ENCODE measurements at regions not wholly inside any gene's neighbourhood (a gene's known extent, or its start where the extent isn't known, plus 50 kb on each side); places are given as distances from the start of the nearest gene placed in this dataset.

DNA sequence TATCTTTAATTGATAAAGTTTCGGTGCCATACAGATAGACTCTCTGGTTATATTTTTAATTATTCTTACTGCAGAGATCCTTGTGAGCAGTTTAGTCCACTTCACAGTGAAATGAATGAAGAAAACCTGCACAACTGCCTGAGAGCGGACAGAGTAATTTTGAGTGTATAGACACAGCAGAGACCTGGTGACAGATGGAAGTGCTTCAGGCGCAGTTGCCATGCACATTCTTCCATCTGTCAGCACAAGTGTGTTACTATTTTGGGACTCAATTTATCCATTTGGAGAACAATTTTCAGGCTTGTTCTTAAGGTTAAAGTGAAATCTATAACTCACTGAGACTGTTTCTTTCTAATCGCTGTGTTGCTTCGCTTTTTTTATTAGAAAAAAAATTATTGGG, 147.8 kb upstream of the SPHKAP start:
- DNase-seq (ENCODE audit: low spot score), result no peak

- DNase-seq (ENCODE audit: low spot score), result no peak
These were observed 139.5 kb upstream of the SPHKAP start for GRCh38 chr2:228321015-228321414.

GRCh38 chr2:228318218-228318617, 136.7 kb upstream of the SPHKAP start:
- DNase-seq (ENCODE audit: low spot score), result peak; percentile 12

DNA sequence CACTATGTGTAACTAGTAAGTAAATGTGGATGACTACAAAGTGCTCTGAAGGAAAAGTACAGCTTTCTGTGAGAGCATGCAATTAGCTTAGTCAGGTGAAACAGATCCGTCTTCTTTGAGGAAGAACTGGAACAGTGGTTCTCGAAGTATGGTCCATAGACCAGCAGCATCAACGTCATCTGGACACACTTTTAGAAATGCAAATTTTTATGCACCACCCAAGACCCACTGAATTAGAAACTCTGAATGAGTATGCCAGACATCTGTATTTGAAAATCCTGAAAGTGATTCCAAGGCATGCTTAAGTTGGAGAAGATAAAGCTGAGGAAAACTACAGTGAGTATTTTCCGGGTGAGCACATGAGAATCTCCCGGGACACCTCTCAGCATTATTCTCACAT, 130.7 kb upstream of the SPHKAP start:
- no peak for DNase-seq (ENCODE audit: low spot score)

- no peak for DNase-seq (ENCODE audit: low spot score)
These were observed 122.5 kb upstream of the SPHKAP start for GRCh38 chr2:228303960-228304359.

DNA sequence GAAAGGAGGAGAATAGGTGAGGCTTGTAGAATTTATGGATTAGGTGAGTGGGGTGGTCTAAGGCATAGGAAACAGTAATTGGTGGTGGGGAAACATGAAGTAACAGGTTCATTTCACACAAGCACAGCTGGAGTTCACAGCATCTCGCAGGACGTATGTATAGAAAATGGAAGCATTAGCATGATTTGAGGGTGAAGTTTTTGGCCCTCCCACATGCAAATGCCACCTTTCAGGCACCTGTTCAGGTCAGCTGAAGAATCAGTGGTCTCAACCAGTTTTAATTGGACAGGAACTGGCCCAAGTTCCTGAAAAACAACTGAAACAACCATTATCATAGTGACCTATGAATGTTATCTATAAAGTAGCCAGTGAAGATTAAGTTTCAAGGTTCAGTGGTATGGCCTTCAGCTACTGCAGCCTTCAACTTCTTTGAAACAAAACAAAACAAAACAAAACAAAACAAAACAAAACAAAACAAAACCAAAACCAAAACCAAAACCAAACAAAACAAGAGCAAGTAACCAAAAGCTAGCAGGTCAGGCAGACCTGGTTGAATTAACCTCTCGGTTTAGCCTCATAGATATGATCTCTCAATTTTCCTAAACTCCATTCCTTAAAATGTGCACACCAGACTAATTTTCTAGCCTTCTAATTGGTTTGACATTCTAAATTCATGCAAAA, 102.1 kb upstream of the SPHKAP start:
- no peak for DNase-seq (ENCODE audit: low spot score)

DNA sequence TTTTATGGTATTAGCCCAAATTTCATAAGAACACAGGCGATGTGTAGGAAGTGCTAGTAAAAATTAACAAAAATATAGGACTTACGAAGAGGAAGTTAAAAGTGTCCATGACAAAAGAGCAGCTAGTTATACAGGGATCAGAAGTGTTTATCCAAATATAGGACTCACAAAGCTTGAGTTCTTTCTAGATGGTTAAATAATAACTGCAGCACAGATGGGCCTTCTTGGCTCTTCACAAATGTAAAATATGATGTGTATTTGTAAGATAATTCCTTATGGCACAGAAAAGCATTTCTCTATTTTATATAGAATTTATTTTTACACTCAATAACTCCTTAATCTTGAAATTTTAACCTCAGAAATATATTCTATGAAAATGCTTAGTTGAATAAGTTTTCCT, 100.9 kb upstream of the SPHKAP start:
- no peak for DNase-seq (ENCODE audit: low spot score)

DNA sequence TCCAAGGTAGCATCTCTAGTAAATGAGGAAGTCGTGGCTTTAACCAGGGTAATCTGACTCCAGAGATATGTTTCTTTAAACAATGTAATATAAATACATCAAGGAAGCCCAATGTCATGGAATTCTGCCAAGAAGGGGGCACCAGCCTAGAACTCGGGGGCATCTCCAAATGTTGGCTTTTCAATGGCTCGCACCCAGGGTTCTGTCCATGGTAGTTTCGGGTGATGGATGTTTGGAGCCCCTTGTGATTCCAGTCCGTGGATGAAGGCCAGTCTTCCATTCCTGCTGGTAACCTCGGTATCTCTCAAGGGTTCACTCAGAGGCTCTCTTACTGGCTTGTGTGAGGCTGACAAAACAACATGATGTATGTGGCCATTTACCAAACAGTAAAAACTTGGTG, 91.7 kb upstream of the SPHKAP start:
- no peak for DNase-seq (ENCODE audit: low spot score)

GRCh38 chr2:228269351-228269750, 87.9 kb upstream of the SPHKAP start:
- no peak for DNase-seq (ENCODE audit: low spot score)

DNA sequence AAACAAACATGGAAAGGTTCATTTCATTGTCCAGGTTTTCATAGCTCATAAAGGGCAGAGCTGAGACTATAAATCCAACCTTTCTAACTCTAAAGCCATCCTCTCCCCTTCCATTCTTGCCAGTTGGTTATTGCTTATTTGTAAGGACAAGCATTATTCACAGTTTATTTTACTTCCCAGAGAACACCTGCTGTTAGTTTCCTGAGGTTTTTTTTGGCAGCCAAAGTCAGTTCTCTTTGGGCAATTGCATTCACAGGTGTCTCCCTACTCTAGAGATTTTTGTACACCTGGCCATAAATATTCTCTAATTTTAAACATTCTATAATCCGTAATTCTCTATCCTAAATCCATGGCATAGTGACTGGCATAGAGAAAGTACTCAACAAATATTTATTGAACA, 87.3 kb upstream of the SPHKAP start:
- DNase-seq (ENCODE audit: low spot score), result no peak

DNA sequence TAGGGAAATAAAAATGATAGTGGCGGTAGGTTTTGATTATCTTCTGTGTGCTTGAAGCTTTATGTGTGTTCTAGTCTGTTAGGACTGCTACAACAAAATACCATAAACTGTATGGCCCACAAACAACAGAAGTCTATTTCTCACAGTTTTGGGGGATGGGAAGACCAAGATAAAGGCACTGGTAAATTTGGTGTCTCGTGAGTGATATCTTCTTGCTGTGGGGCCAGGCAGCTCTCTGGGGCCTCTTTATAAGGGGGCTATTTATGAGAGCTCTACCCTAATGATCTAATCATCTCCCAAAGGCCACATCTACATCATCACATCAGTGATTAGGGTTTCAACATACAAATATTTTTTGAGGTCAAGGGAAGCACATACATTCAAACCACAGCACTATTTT, 86.8 kb upstream of the SPHKAP start:
- no peak for DNase-seq (ENCODE audit: low spot score)

GRCh38 chr2:228263156-228263555, 81.7 kb upstream of the SPHKAP start:
- no peak for DNase-seq (ENCODE audit: low spot score)

GRCh38 chr2:228261546-228261945, 80.1 kb upstream of the SPHKAP start:
- no peak for DNase-seq (ENCODE audit: low spot score)

GRCh38 chr2:228257379-228257778, 75.9 kb upstream of the SPHKAP start:
- no peak for DNase-seq (ENCODE audit: low spot score)

GRCh38 chr2:228253752-228254151, 72.3 kb upstream of the SPHKAP start:
- DNase-seq (ENCODE audit: low spot score), result no peak

DNA sequence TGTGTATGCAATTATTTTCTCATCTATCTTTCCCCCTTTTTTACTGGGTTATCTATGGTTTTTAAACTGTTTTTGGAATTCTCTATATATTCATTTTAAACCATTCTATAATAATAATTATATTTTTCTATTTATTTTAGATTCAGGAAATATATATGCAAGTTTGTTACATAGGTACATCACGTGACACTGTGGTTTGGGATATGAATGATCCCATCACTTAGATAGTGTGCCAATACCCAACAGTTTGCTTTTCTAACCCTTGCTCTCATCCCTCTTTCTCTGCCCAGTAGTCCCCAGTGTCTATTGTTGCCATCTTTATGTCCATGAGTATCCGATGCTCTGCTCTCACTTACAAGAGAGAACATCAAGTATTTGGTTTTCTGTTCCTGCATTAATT, 65.8 kb upstream of the SPHKAP start:
- no peak for DNase-seq (ENCODE audit: low spot score)

- no peak for DNase-seq (ENCODE audit: low spot score)
These were observed 64.1 kb upstream of the SPHKAP start for GRCh38 chr2:228245601-228246000.

DNA sequence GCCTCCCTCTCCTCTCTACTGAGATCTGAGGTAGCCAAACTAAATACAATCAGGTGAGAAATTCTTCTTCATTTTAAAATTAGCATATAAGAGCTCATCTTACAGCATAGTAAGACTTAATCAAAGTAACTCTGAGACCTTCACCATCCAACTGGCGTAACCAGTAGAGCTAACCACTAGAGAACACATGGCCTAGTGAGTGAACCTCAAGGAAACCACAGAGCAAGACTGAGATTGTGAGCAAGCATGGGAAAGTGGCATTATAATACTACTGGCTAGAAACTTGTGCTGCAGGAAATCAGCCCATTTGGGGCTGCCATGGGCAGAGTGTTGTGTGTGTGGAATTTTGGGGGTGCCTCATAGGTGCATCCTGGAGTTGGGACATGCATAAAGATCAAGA, 61.1 kb upstream of the SPHKAP start:
- DNase-seq (ENCODE audit: low spot score), result no peak

DNA sequence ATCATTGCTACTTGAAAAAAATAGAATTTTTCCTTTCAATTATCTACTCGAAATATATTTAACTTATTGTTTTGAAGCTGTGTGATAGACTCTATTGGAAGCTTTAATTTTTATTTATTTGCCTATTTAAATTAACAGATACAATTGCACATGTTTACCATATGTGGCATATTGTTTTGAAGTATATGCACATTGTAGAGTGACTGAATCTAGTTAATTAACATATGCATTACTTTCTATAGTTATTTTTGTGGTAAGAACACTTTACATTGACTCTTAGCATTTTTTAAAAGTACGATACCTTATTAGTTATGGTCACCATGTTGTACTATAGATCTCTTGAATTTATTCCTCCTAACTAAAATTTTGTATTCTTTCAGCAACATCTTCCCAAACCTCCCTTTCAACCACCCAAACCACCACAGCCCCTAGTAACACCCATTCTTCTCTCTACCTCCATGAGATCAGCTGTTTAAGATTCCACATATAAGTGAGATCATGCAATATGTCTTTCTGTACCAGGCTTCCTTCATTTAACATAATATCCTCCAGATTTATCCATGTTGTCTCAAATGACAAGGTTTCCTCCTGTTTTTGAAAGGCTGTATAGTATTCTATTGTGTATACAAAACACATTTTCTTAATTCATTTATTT, 58.5 kb upstream of the SPHKAP start:
- DNase-seq (ENCODE audit: low spot score), result no peak

- DNase-seq (ENCODE audit: low spot score), result no peak
These were observed 57.9 kb upstream of the SPHKAP start for GRCh38 chr2:228239207-228239906.
